ENCODE measurements at regions not wholly inside any gene's neighbourhood (a gene's known extent, or its start where the extent isn't known, plus 50 kb on each side); places are given as distances from the start of the nearest gene placed in this dataset.

- TF ChIP-seq GATA3 (IDR thresholded peaks at IDR 0.05; ENCODE audit: low read depth, low read length): no peak
- TF ChIP-seq GATA2 (IDR thresholded peaks at IDR 0.05; ENCODE audit: low read depth, low read length): no peak
Measured at GRCh38 chr13:57784633-57785032, 153.1 kb downstream of the PCDH17 start.

DNA sequence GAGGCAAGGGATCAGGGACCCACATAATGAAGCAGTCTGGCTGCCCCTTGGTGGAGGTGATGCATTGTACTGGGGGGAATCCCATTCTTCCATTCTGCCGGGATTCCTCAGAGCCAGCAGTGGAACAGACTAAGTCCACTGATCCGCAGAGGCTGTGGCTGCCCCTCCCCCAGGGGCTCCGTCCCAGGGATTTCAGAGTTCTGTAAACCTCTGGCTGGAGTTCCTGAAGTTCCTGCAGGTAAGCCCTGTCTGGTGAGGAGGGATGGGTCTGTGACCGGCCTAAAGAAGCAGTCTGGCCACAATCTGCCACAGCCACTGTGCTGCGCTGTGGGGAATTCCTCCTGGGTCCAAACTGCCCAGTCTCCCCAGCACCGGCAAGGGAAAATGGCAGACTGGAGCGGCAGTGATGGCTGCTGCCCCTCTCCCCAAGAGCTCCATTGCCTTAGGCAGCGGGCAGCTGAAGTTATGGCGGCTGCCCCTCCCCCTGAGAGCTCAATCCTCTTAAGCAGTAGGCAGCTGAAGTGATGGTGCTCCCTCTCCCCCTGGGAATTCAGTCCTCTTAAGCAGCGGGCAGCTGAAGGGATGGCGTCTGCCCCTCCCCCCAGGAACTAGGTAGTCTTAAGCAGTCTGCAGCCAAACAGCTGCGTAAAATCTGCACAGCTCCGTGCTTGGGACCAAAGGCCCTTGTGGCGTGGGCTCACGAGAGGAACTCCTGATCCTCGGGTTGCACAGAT lies 155.7 kb downstream of the PCDH17 start:
- TF ChIP-seq GATA3 (IDR thresholded peaks at IDR 0.05; ENCODE audit: low read depth, low read length): no peak
- TF ChIP-seq GATA2 (IDR thresholded peaks at IDR 0.05; ENCODE audit: low read depth, low read length): no peak

DNA sequence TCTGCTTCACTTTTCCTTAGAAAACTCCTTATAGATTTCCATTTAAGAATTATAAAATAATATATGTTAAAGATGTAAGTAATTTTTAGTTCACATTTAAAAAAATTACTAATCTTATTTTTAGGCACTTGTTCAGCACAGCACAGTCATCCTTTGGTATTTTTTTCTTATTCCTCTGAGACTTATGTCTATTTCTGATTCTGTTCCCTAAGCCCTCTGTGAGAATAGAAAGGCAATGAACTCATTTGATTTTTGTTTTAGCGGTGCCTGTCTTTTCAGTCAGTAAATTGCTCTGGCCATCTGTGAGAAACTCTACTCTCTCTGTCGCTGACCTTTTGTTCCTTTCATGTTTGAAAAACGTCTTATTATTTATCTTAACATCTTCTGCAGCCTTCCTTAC lies 168.1 kb downstream of the PCDH17 start:
- TF ChIP-seq GATA2 (IDR thresholded peaks at IDR 0.05; ENCODE audit: low read depth, low read length) (no peak), GATA3 (IDR thresholded peaks at IDR 0.05; ENCODE audit: low read depth, low read length) (no peak)

DNA sequence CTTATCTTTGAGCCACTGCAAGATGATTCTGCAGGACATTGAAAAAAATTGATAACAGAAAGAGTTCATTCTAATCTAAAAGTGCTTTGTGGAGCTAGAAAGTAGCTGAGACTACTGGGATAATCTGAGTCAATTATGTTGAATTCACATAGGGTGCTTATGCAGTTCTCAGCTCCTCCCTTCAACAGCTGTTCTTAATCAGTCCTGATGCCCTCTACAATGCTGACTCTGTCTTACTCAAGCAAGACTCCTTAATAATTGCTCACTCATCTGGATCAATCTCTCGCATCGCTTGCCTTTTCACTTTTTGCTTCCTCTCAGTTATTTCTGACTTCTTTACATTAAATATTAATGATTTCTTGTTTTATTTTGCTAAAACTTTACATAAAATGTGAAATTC lies 182.1 kb downstream of the PCDH17 start:
- TF ChIP-seq GATA2 (IDR thresholded peaks at IDR 0.05; ENCODE audit: low read depth, low read length) (no peak), GATA3 (IDR thresholded peaks at IDR 0.05; ENCODE audit: low read depth, low read length) (no peak)

DNA sequence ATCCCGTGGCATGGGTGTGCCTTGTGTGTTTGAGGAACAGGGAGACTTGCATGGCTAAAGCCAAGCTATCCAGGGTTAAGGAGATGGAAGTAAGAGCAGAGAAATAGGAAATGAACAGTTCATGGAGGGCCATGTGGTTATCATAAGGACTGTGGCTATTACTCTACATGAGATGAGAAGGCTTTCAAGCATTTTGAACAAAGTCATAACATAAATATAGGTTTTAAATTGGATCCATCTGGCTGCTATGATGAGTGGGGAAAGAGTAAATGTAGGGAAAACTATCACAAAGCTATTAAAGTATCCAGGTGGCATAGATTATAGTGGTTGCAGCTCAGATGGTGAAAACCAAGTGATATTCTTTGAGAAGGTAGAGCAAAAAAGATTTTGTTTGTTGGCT lies 184.1 kb downstream of the PCDH17 start:
- TF ChIP-seq GATA3 (IDR thresholded peaks at IDR 0.05; ENCODE audit: low read depth, low read length) (no peak), GATA2 (IDR thresholded peaks at IDR 0.05; ENCODE audit: low read depth, low read length) (no peak)

DNA sequence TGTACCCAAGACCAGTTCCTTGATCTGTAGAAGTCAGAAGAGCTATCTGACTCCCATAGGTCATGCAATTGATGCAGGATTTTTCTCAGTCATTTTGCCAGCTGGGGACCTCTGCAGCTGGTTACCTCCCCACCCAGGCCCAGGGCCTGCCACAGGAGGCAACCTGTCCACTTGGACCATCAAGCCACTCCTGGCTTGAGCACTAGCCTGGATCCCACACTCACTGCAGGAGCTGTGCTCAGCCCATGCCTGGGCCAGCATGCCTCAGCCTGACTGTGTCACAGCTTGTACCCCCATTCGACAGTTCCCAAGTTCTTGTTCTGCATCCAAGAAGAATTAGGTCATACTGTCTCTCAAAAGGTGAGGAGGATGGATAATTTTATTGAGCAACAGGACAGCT lies 189.4 kb downstream of the PCDH17 start:
- TF ChIP-seq GATA2 (IDR thresholded peaks at IDR 0.05; ENCODE audit: low read depth, low read length): no peak
- no peak for TF ChIP-seq GATA3 (IDR thresholded peaks at IDR 0.05; ENCODE audit: low read depth, low read length)

GRCh38 chr13:57823704-57824103 lies 192.2 kb downstream of the PCDH17 start:
- TF ChIP-seq GATA2 (IDR thresholded peaks at IDR 0.05; ENCODE audit: low read depth, low read length) (no peak), GATA3 (IDR thresholded peaks at IDR 0.05; ENCODE audit: low read depth, low read length) (no peak)

- TF ChIP-seq GATA2 (IDR thresholded peaks at IDR 0.05; ENCODE audit: low read depth, low read length): no peak
- no peak for TF ChIP-seq GATA3 (IDR thresholded peaks at IDR 0.05; ENCODE audit: low read depth, low read length)
Measured at GRCh38 chr13:57824121-57824520, 192.6 kb downstream of the PCDH17 start.

DNA sequence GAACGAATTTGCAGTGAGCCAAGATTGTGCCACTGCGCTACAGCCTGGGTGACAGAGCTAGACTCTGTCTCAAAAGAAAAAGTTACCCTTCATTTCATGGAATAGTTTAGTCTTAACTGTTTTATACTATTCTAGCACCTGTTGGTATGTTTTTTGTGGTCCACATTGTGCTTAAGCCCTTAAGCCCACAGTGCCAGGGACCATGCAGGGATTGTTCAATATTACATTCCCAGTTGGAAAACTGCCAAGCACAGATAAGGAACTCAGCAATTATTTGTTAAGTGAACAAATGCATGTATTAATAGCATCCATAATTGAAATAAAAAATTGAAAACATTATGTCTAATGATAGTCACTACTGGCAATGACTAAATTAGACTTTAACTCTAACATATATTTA lies 193.5 kb downstream of the PCDH17 start:
- TF ChIP-seq GATA3 (IDR thresholded peaks at IDR 0.05; ENCODE audit: low read depth, low read length) (no peak), GATA2 (IDR thresholded peaks at IDR 0.05; ENCODE audit: low read depth, low read length) (no peak)

DNA sequence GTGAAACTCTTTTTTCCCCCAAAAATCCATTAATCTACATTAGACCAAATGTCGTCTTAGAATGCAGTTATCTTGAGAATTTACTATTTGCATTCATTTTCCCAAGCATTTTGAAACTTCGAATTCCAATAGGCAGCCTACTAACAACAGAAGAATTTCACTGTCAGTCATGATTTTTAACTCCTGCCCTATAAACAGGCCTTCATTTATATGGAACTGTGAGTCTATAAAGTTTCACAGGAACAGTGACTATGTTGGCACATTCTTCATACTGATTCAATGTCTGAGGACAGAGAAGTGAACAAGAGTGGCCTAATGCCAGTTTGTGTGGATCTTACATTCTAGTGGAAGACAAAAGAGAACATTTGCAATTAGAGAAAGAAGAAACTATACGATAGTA lies 198.0 kb downstream of the PCDH17 start:
- TF ChIP-seq GATA3 (IDR thresholded peaks at IDR 0.05; ENCODE audit: low read depth, low read length): no peak
- no peak for TF ChIP-seq GATA2 (IDR thresholded peaks at IDR 0.05; ENCODE audit: low read depth, low read length)

- TF ChIP-seq GATA2 (IDR thresholded peaks at IDR 0.05; ENCODE audit: low read depth, low read length) (no peak), GATA3 (IDR thresholded peaks at IDR 0.05; ENCODE audit: low read depth, low read length) (no peak)
Measured at GRCh38 chr13:57832187-57832586, 200.6 kb downstream of the PCDH17 start.

GRCh38 chr13:57837801-57838200 lies 206.3 kb downstream of the PCDH17 start:
- no peak for TF ChIP-seq GATA2 (IDR thresholded peaks at IDR 0.05; ENCODE audit: low read depth, low read length)
- TF ChIP-seq GATA3 (IDR thresholded peaks at IDR 0.05; ENCODE audit: low read depth, low read length): no peak

- TF ChIP-seq GATA3 (IDR thresholded peaks at IDR 0.05; ENCODE audit: low read depth, low read length): no peak
- no peak for TF ChIP-seq GATA2 (IDR thresholded peaks at IDR 0.05; ENCODE audit: low read depth, low read length)
Measured at GRCh38 chr13:57843521-57843920, 212.0 kb downstream of the PCDH17 start.

DNA sequence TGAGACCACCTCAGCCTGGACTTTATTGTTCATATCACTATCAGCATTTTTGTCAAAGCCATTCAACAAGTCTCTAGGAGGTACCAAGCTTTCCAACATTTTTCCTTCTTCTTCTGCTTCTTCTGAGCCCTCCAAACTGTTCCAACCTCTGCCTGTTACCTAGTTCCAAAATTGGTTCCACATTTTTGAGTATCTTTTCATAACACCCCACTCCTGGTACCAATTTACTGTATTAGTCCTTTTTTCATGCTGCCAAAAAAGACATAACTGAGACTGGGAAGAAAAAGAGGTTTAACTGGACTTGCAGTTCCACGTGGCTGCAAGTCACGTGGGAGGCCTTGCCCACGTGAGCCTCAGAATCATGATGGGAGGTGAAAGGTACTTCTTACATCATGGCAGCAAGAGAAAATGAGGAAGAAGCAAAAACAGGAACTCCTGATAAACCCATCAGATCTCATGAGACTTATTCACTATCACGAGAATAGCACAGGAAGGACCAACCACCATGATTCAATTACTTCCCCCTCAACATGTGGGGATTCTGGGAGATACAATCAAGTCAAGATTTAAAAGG lies 215.1 kb downstream of the PCDH17 start:
- TF ChIP-seq GATA3 (IDR thresholded peaks at IDR 0.05; ENCODE audit: low read depth, low read length) (no peak), GATA2 (IDR thresholded peaks at IDR 0.05; ENCODE audit: low read depth, low read length) (no peak)

DNA sequence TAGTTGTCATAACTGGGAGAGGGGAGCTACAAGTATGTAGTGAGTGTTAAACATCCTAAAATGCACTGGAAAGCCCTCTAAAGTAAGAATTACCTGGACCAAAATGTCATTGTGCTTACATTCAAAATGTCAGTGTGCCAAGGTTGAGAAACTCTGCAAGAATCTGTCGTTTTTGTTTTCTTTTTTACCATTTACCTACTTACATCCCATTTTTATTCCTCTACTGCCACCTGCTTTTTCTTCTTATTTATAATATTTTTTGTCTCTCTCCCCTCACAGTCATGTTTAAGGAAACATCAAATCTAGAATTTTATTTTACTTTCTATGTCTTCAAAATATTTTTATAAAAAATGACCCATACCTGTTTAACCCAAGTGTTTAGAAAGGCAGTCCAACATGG lies 226.4 kb downstream of the PCDH17 start:
- TF ChIP-seq GATA3 (IDR thresholded peaks at IDR 0.05; ENCODE audit: low read depth, low read length) (no peak), GATA2 (IDR thresholded peaks at IDR 0.05; ENCODE audit: low read depth, low read length) (no peak)

All from SH-SY5Y (cell line).